HPDE6-E6E7 (cell line): ENCODE measurements at regions not wholly inside any gene's neighbourhood (a gene's known extent, or its start where the extent isn't known, plus 50 kb on each side); places are given as distances from the start of the nearest gene placed in this dataset.
"Not testable (repeated sequence)": the region's sequence is repeated elsewhere in the genome, so short reads cannot be mapped to it uniquely, and the experiment has no call there.

ENCODE experiments used
- DNase-seq: peaks from one replicate; pipeline ENCODE4 v3.0.0; 2011; ENCODE audit warnings: missing footprints; ENCODE audit errors: extremely low spot score

DNA sequence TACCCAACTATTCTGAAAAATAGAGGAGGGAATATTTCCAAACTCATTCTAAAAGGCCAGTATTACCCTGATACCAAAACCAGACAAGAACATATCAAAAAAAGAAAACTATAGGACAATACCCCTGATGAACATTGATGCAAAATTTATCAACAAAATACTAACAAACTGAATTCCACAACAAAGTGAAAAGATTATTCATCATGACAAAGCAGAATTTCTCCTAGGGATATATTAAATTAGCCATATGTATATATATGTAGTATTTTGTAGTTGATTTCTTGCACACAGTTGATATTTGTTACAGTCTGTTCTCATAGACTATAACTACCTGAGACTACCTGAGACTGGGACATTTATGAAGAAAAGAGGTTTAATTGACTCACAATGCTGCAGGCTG, 495.0 kb upstream of the SPRY2 start:
- DNase-seq = no peak

DNA sequence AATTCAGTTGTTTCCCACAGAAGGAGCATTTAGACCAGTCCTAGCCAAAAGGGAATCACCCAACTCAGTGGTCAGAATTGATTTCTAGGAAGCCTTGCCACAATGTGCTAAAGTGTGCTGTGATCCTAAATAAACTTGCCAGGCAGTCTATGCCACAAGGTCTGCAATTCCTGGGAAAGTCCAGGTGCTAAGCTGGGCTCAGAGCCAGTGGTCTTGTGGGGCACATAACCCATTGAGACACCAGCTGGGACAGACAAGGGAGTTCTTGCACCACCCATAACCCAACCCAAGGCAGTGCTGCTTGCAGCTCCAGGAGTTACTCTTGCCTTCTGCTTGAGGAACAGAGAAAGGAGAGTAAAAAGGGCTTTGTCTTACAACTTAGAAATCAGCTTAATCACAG, 489.5 kb upstream of the SPRY2 start:
- no peak for DNase-seq

DNA sequence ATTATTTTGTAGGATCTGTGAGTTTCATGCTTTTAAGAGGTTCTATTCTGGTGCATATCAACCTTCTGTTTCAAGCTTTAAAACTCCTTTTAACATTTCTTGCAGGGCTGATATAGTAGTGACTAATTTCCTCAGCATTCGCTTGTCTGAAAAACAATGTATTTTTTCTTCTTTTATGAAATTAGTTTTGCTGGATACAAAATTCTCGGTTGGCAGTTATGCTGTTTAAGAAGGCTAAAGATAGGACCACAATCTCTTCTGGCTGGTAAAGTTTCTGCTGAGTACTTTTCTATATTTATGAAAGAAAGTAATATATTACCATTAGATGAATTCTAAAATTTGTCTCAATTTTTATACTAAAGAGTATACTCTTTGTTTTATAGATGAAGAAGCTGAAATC, 487.8 kb upstream of the SPRY2 start:
- no peak for DNase-seq

- DNase-seq = no peak
Measured at GRCh38 chr13:80825276-80825675, 484.4 kb upstream of the SPRY2 start.

DNA sequence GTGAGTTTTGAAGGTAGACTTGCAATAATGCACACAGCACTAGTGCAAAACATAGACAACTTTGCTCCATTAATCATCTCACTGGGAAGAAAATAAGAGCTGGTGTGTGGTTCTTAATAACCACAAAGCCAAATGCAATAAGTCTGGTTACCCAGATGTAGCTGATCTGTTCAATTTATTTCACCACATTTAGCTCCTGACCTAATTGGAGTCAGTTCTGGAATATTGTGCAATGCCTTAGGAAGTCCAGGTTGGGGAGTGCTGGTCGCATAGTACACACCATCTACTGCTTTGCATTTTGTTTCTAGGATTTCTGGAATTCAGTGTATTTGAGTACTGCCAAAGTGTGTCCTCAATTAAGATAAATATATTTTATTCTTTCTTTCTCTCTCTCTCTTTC, 483.3 kb upstream of the SPRY2 start:
- DNase-seq = no peak

DNA sequence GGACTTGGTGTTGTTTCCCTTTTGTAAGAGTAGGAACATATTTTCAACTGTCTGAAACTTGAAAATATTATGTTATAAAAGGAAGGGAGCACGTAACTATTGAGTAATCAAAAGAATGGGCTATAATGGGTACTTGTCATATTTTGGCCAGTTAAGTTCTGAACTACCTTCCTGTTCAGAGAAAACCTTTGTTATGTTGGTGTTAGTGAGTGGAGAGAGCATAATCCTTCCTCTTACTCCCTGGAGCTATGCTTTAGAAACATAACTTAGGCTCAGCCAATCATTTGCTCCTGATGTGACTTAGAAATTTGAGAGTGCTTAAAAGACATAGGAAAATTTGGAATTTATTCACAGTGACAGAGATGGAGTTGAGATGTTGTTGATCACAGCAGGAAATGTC, 482.5 kb upstream of the SPRY2 start:
- DNase-seq = no peak

- no peak for DNase-seq
Measured at GRCh38 chr13:80821466-80821865, 480.5 kb upstream of the SPRY2 start.

DNA sequence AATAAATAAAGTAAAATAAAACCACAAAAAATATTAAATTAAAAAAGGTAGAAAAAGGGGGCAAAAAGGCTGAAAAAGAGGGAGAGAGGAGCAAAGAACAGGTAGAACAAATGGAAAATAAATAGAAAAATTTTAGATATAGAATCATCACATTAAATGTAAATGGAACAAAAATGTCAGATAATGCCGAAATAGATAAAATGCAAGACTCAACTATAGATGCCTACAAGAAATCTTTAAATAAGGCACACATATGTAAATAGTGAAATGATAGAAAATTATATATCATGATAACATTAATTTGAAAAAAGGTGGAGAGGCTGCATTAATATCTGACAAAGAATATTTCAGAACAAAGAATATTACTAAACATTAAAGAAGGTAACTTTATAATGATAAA, 477.1 kb upstream of the SPRY2 start:
- DNase-seq = no peak

- DNase-seq = no peak
Measured at GRCh38 chr13:80814541-80814940, 473.6 kb upstream of the SPRY2 start.

DNA sequence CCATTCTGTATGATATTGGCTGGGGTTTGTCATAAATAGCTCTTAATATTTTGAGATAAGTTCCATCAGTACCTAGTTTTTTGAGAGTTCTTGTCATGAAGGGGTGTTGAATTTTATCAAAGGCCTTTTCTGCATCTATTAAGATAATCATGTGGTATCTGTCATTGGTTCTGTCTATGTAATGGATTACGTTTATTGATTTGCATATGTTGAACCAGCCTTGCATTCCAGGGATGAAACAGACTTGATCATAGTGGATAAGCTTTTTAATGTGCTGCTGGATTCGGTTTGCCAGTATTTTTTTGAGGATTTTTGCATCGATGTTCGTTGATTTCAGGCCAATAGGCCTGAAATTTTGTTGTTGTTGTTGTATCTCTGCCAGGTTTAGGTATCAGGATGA, 469.4 kb upstream of the SPRY2 start:
- DNase-seq = not testable (repeated sequence)

- DNase-seq = no peak
Measured at GRCh38 chr13:80802946-80803345, 462.0 kb upstream of the SPRY2 start.

GRCh38 chr13:80798576-80799133, 457.7 kb upstream of the SPRY2 start:
- no peak for DNase-seq

GRCh38 chr13:80787604-80788003, 446.7 kb upstream of the SPRY2 start:
- DNase-seq = no peak

DNA sequence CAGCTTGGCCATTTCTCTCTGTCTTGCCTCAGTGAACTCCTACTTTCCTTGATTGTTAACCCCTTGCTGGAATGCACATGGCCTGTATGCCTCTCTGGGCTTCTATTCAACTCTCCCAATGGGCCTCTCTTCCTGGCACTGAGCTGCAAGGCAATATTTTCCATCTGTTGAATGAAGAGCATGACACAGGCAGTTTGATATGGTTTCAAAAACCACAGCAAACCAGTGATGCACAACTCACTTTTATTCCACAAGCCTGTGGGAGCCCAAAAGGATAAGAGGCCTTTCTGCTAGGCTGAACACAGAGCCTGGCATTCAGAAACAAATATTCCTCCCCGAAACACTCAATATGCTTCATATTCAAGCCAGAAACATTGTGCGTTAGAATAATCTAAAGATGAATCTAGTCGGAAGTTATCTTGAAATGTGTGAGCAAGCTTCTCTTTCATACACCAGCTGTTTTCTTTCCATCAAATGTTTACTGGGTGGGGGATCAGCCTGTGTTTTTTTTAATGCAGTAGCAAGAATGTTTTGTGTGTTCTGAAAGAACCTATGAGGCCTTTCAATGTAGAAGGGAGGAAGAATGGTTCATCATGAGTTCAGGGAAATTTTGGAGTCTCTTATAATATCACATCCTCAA, 443.1 kb upstream of the SPRY2 start:
- DNase-seq = no peak

GRCh38 chr13:80782441-80782840, 441.5 kb upstream of the SPRY2 start:
- DNase-seq = no peak

GRCh38 chr13:80778297-80778696, 437.4 kb upstream of the SPRY2 start:
- DNase-seq = peak; percentile 20

GRCh38 chr13:80757694-80758093, 416.8 kb upstream of the SPRY2 start:
- DNase-seq = no peak

DNA sequence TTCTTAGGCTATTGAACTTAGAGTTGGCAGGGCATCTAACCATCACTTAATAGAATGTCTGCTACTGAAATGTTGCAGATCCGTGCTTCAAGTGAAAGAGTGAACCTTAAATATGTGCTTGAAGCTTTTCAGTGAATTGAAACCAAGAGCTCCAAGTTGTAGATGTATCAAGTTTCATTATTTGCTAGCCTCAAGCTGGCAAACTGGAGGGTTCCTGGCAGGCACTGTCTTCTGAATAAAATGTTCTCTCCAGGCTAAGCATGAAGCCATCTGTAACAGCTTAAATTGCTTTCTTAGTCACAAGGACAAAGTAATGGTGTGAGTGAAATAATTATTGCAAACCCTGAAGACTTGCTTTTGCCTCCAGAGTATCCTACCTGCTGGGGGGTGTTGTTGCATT, 415.0 kb upstream of the SPRY2 start:
- no peak for DNase-seq

DNA sequence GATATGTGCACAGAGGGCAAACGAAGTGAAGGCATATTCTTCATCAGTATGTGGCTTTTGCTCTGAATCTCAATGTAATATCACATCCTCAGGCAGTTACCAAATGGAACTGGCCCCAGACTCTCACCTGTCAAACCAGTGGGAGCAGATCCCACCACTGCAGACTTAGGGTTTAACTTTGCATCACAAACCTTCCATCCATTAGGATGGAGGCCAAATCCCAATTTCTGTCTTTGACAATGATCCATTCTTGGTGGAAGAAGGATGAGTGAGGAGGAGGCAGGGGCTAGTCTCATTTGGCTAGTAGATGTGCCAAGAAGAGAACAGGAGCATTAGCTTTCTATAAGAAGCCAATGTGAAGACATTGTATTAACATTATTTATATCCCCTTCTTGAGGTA, 413.5 kb upstream of the SPRY2 start:
- no peak for DNase-seq

DNA sequence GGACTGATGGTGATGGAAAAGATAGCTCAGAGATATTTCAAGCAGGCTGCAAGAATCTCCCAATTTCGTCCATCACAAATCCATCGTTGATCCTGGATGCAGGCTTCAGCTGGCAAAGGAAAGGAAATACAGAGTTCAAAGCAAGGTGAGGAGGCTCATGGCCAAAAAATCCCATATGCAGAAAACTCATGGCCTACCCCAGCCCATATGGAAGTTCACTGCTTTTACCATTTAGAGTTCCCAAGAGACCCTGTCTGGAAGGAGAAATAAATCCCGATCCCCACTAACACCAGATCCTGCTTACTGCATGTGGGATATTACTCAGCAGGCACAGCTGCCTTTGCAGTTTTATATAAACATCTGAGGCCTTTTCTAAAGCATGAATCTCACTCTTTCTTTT, 412.9 kb upstream of the SPRY2 start:
- DNase-seq = no peak

DNA sequence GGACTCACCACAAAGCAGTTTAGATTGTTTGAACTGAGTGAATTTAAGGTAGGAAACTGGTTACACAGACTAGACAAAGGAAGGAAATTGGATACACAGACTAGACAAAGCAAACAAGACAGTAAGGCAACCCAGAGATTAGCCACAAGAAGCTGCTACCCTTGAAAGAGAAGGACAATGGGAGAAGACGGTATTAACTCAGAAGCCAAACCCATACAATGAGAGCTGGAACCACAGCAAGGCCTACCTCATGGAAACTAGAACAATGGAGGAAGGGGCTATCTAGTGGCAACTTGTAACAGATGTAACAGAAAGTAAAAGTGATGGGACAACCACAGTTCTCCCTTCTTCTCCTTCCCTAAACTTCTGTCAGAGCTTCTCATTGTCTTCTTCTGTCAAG, 410.9 kb upstream of the SPRY2 start:
- DNase-seq = no peak

- no peak for DNase-seq
Measured at GRCh38 chr13:80744147-80744914, 403.4 kb upstream of the SPRY2 start.

GRCh38 chr13:80742033-80742432, 401.1 kb upstream of the SPRY2 start:
- DNase-seq = no peak
